GM12891 (cell line): ENCODE measurements at regions not wholly inside any gene's neighbourhood (a gene's known extent, or its start where the extent isn't known, plus 50 kb on each side); places are given as distances from the start of the nearest gene placed in this dataset.

Experiments used
- PAX5 ChIP-seq: IDR thresholded peaks from 2 replicates; pipeline ENCODE4 v1.6.1; 2011; ENCODE audit warnings: low read length, moderate library complexity, mild to moderate bottlenecking; ENCODE audit not compliant: insufficient read depth, severe bottlenecking
- POLR2A ChIP-seq: IDR thresholded peaks from 2 replicates; pipeline ENCODE4 v1.6.1; 2011; ENCODE audit warnings: low read depth, low read length, control low read depth
- POLR2AphosphoS5 ChIP-seq: IDR thresholded peaks from 2 replicates; pipeline ENCODE4 v1.6.1; 2011; ENCODE audit warnings: low read depth, low read length, control low read depth
- SPI1 ChIP-seq: IDR thresholded peaks from 2 replicates; pipeline ENCODE4 v1.6.1; 2011; ENCODE audit warnings: low read depth, low read length, control low read depth
- TAF1 ChIP-seq: IDR thresholded peaks from 2 replicates; pipeline ENCODE4 v1.6.1; 2011; ENCODE audit warnings: low read depth, low read length, control low read depth

DNA sequence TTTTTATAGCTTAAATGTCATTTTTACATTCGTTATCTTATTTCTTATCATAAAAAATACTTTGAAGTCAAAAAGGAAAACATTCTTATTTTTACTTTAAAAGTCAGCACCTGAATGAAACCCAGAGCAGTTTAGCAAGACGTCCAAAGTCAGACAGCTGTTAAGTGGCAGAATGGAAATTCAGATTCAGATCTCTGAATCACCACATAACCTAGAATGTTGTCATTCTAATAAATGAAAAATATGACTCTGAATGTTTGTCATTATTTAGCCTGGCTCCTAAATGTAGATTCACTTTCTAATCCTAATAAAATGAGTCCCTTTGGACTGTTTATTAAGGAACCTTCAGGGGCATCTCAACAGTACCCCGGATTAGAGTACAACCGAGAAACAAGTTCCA is 75.2 kb upstream of the RGS7 start:
- TF ChIP-seq POLR2A (no peak), POLR2AphosphoS5 (no peak), TAF1 (no peak), SPI1 (no peak), PAX5 (no peak)
